ENCODE measurements at regions not wholly inside any gene's neighbourhood (a gene's known extent, or its start where the extent isn't known, plus 50 kb on each side); places are given as distances from the start of the nearest gene placed in this dataset.

GRCh38 chr20:54933212-54933904 is 458.0 kb downstream of the DOK5 start:
- ATAC-seq: no peak
- TF ChIP-seq POU6F1 (CRISPR knock-in tag; IDR thresholded peaks at IDR 0.05; ENCODE audit: borderline replicate concordance, low read depth) (no peak), SNAI2 (CRISPR knock-in tag; IDR thresholded peaks at IDR 0.05) (no peak), BACH2 (CRISPR knock-in tag; IDR thresholded peaks at IDR 0.05; ENCODE audit: borderline replicate concordance) (no peak), ZFP30 (CRISPR knock-in tag; IDR thresholded peaks at IDR 0.05) (no peak), ZNF70 (CRISPR knock-in tag; IDR thresholded peaks at IDR 0.05) (no peak), ARNTL (CRISPR knock-in tag; IDR thresholded peaks at IDR 0.05; ENCODE audit: borderline replicate concordance, low read depth) (no peak), CSDC2 (CRISPR knock-in tag; IDR thresholded peaks at IDR 0.05) (no peak), GLIS3 (CRISPR knock-in tag; IDR thresholded peaks at IDR 0.05) (no peak), PPARA (CRISPR knock-in tag; IDR thresholded peaks at IDR 0.05; ENCODE audit: borderline replicate concordance) (no peak), ISL1 (CRISPR knock-in tag; IDR thresholded peaks at IDR 0.05) (no peak), ZFP3 (CRISPR knock-in tag; IDR thresholded peaks at IDR 0.05) (no peak), ZNF565 (CRISPR knock-in tag; conservative IDR thresholded peaks at IDR 0.05; ENCODE audit: low read depth) (no peak), CSRNP3 (CRISPR knock-in tag; IDR thresholded peaks at IDR 0.05) (no peak)

GRCh38 chr20:54929191-54929590 is 453.8 kb downstream of the DOK5 start:
- ATAC-seq: no peak
- TF ChIP-seq ZFP30 (CRISPR knock-in tag; IDR thresholded peaks at IDR 0.05): no peak
- no peak for TF ChIP-seq TSHZ2 (CRISPR knock-in tag; IDR thresholded peaks at IDR 0.05)
- TF ChIP-seq ZFP3 (CRISPR knock-in tag; IDR thresholded peaks at IDR 0.05): no peak
- no peak for TF ChIP-seq ESRRG (CRISPR knock-in tag; IDR thresholded peaks at IDR 0.05)
- no peak for TF ChIP-seq CSRNP3 (CRISPR knock-in tag; IDR thresholded peaks at IDR 0.05)
- TF ChIP-seq ARNTL (CRISPR knock-in tag; IDR thresholded peaks at IDR 0.05; ENCODE audit: borderline replicate concordance, low read depth): no peak
- no peak for TF ChIP-seq ISL1 (CRISPR knock-in tag; IDR thresholded peaks at IDR 0.05)
- no peak for TF ChIP-seq BACH2 (CRISPR knock-in tag; IDR thresholded peaks at IDR 0.05; ENCODE audit: borderline replicate concordance)
- TF ChIP-seq TOX (CRISPR knock-in tag; IDR thresholded peaks at IDR 0.05; ENCODE audit: borderline replicate concordance): no peak
- TF ChIP-seq ZC3H10 (CRISPR knock-in tag; IDR thresholded peaks at IDR 0.05): no peak
- TF ChIP-seq ZNF70 (CRISPR knock-in tag; IDR thresholded peaks at IDR 0.05): no peak
- no peak for TF ChIP-seq RARB (CRISPR knock-in tag; IDR thresholded peaks at IDR 0.05)

DNA sequence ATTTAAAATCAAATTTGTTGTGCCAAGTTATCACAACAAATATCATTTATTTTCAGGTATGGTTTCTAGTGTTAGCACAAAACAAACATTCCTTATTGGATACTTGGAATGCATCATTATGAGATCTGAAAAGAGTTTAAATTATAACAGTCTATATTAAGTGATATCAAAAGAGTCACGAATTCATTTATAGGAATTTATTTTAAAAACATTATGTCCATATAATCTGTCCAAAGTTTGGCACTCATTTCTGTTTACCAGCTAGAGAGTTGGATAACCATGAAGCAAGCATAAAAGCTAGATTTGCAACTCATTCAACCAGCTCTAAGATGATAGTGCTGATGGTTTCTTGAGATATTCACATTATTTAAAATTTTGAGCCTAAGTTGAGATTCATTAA is 453.2 kb downstream of the DOK5 start:
- TF ChIP-seq ARNTL (CRISPR knock-in tag; IDR thresholded peaks at IDR 0.05; ENCODE audit: borderline replicate concordance, low read depth) (no peak), TOX (CRISPR knock-in tag; IDR thresholded peaks at IDR 0.05; ENCODE audit: borderline replicate concordance) (no peak), ZNF565 (CRISPR knock-in tag; conservative IDR thresholded peaks at IDR 0.05; ENCODE audit: low read depth) (no peak), TCF4 (CRISPR knock-in tag; IDR thresholded peaks at IDR 0.05; ENCODE audit: borderline replicate concordance) (no peak), SNAI2 (CRISPR knock-in tag; IDR thresholded peaks at IDR 0.05) (no peak), PATZ1 (CRISPR knock-in tag; IDR thresholded peaks at IDR 0.05; ENCODE audit: borderline replicate concordance) (no peak), BACH2 (CRISPR knock-in tag; IDR thresholded peaks at IDR 0.05; ENCODE audit: borderline replicate concordance) (no peak), ISL1 (CRISPR knock-in tag; IDR thresholded peaks at IDR 0.05) (no peak), ZFP3 (CRISPR knock-in tag; IDR thresholded peaks at IDR 0.05) (no peak), ZC3H10 (CRISPR knock-in tag; IDR thresholded peaks at IDR 0.05) (no peak), PPARA (CRISPR knock-in tag; IDR thresholded peaks at IDR 0.05; ENCODE audit: borderline replicate concordance) (no peak), CSDC2 (CRISPR knock-in tag; IDR thresholded peaks at IDR 0.05) (no peak), RARB (CRISPR knock-in tag; IDR thresholded peaks at IDR 0.05) (no peak), ZFP30 (CRISPR knock-in tag; IDR thresholded peaks at IDR 0.05) (no peak), CSRNP3 (CRISPR knock-in tag; IDR thresholded peaks at IDR 0.05) (no peak)
- ATAC-seq: no peak

All from SK-N-SH treated with all-trans-retinoic acid at 6 μM for 48 hours (cell line).